GM18498 (cell line): ENCODE measurements at regions not wholly inside any gene's neighbourhood (a gene's known extent, or its start where the extent isn't known, plus 50 kb on each side); places are given as distances from the start of the nearest gene placed in this dataset.
"Not testable (repeated sequence)": the region's sequence is repeated elsewhere in the genome, so short reads cannot be mapped to it uniquely, and the experiment has no call there.

Experiments
- ATAC-seq: cut with Tn5 transposase; IDR thresholded peaks from one replicate; pipeline ENCODE4 v1.9.1; 2021; ENCODE audit warnings: mild to moderate bottlenecking, moderate library complexity; ENCODE audit not compliant: unreplicated experiment

GRCh38 chrX:125193921-125194320 is 125.8 kb upstream of the TEX13C start:
- ATAC-seq, result no peak

GRCh38 chrX:125198546-125198945 is 121.1 kb upstream of the TEX13C start:
- no peak for ATAC-seq

GRCh38 chrX:125202591-125203248 is 117.0 kb upstream of the TEX13C start:
- ATAC-seq, result no peak

- no peak for ATAC-seq
Observed at GRCh38 chrX:125203365-125203736, 116.3 kb upstream of the TEX13C start.

GRCh38 chrX:125203737-125204578 is 115.7 kb upstream of the TEX13C start:
- ATAC-seq, result no peak

GRCh38 chrX:125204681-125205132 is 115.0 kb upstream of the TEX13C start:
- no peak for ATAC-seq

- peak; percentile 59 for ATAC-seq
Observed at GRCh38 chrX:125205133-125205917, 114.3 kb upstream of the TEX13C start.

- peak; percentile 7 for ATAC-seq
Observed at GRCh38 chrX:125205918-125206665, 113.6 kb upstream of the TEX13C start.

GRCh38 chrX:125210146-125210545 is 109.5 kb upstream of the TEX13C start:
- no peak for ATAC-seq

GRCh38 chrX:125219852-125220251 is 99.8 kb upstream of the TEX13C start:
- no peak for ATAC-seq

GRCh38 chrX:125236955-125237354 is 82.7 kb upstream of the TEX13C start:
- ATAC-seq, result no peak

GRCh38 chrX:125248931-125249330 is 70.7 kb upstream of the TEX13C start:
- no peak for ATAC-seq

- not testable (repeated sequence) for ATAC-seq
Observed at GRCh38 chrX:125255759-125256158, 63.9 kb upstream of the TEX13C start.

- ATAC-seq, result no peak
Observed at GRCh38 chrX:125262836-125263235, 56.8 kb upstream of the TEX13C start.

GRCh38 chrX:125266153-125266660 is 53.5 kb upstream of the TEX13C start:
- no peak for ATAC-seq
